HG03469 (cell line): ENCODE measurements at regions not wholly inside any gene's neighbourhood (a gene's known extent, or its start where the extent isn't known, plus 50 kb on each side); places are given as distances from the start of the nearest gene placed in this dataset.

Experiments
- ATAC-seq: cut with Tn5 transposase; IDR thresholded peaks from one replicate; pipeline ENCODE4 v1.9.1; 2021; ENCODE audit warnings: mild to moderate bottlenecking, moderate library complexity, moderate number of reproducible peaks; ENCODE audit not compliant: unreplicated experiment

GRCh38 chr13:95445131-95445530 is 107.4 kb upstream of the CLDN10 start:
- ATAC-seq, result no peak

GRCh38 chr13:95447814-95448213 is 104.7 kb upstream of the CLDN10 start:
- ATAC-seq, result no peak

GRCh38 chr13:95451656-95452055 is 100.9 kb upstream of the CLDN10 start:
- no peak for ATAC-seq

GRCh38 chr13:95452375-95452774 is 100.1 kb upstream of the CLDN10 start:
- ATAC-seq, result no peak

GRCh38 chr13:95455782-95456181 is 96.7 kb upstream of the CLDN10 start:
- no peak for ATAC-seq

GRCh38 chr13:95456815-95457214 is 95.7 kb upstream of the CLDN10 start:
- ATAC-seq, result no peak

GRCh38 chr13:95457294-95457693 is 95.2 kb upstream of the CLDN10 start:
- peak; percentile 100 for ATAC-seq

- no peak for ATAC-seq
Observed at GRCh38 chr13:95462801-95463200, 89.7 kb upstream of the CLDN10 start.

GRCh38 chr13:95463531-95463930 is 89.0 kb upstream of the CLDN10 start:
- ATAC-seq, result no peak

GRCh38 chr13:95470574-95471366 is 81.8 kb upstream of the CLDN10 start:
- no peak for ATAC-seq

- ATAC-seq, result peak; percentile 66
Observed at GRCh38 chr13:95471960-95472359, 80.6 kb upstream of the CLDN10 start.

GRCh38 chr13:95474992-95475391 is 77.5 kb upstream of the CLDN10 start:
- no peak for ATAC-seq

GRCh38 chr13:95477187-95477586 is 75.3 kb upstream of the CLDN10 start:
- no peak for ATAC-seq

- ATAC-seq, result peak; percentile 8
Observed at GRCh38 chr13:95479731-95480130, 72.8 kb upstream of the CLDN10 start.

- peak; percentile 67 for ATAC-seq
Observed at GRCh38 chr13:95480131-95480545, 72.4 kb upstream of the CLDN10 start.

GRCh38 chr13:95480791-95481780 is 71.4 kb upstream of the CLDN10 start:
- ATAC-seq, result no peak

- ATAC-seq, result no peak
Observed at GRCh38 chr13:95484052-95484451, 68.5 kb upstream of the CLDN10 start.

GRCh38 chr13:95485045-95485517 is 67.4 kb upstream of the CLDN10 start:
- no peak for ATAC-seq

GRCh38 chr13:95485518-95486144 is 66.9 kb upstream of the CLDN10 start:
- no peak for ATAC-seq

- ATAC-seq, result no peak
Observed at GRCh38 chr13:95492044-95492801, 60.3 kb upstream of the CLDN10 start.
